Caco-2 (cell line): ENCODE measurements at regions not wholly inside any gene's neighbourhood (a gene's known extent, or its start where the extent isn't known, plus 50 kb on each side); places are given as distances from the start of the nearest gene placed in this dataset.

Source experiments
- BruUV-seq: library from RNA; stranded (reverse); fragments of 400-500 nt; replicated peaks from 2 replicates; lab custom pipeline; 2021; lab: Mats Ljungman, UMichigan
- CTCF ChIA-PET: fragments of 300-600 bp; sonication (Branson Sonifier 250); formaldehyde crosslinking; loops from one replicate; lab custom pipeline; 2022; ENCODE audit warnings: antibody characterized with exemption; lab: Charles Lee
- POLR2A ChIA-PET: fragments of 300-600 bp; sonication (Branson Sonifier 250); formaldehyde crosslinking; loops from one replicate; lab custom pipeline; 2022; ENCODE audit warnings: antibody characterized with exemption; lab: Charles Lee
- DNase-seq, 2 experiments: peaks; one replicate each; pipeline versions ENCODE4 v3.0.0 to v3.0.0-alpha.2; 2020 to 2022
- H3K27me3 ChIP-seq: replicated peaks from 2 replicates; pipeline ENCODE4 v1.6.0; 2011; ENCODE audit warnings: low read length; ENCODE audit not compliant: control insufficient read depth, insufficient read depth
- H3K36me3 ChIP-seq: 2 replicates; pipeline ENCODE4 v1.5.1; 2011; ENCODE audit warnings: low read length; ENCODE audit not compliant: control insufficient read depth, insufficient read depth
- H3K4me1 ChIP-seq: fragments of 250-450 bp; sonication (Bioruptor Pico); 2 replicates; pipeline ENCODE4 v1.5.1; 2020; ENCODE audit warnings: mild to moderate bottlenecking
- H3K4me3 ChIP-seq: 2 replicates; pipeline ENCODE4 v1.5.1; 2011; ENCODE audit warnings: low read depth, mild to moderate bottlenecking, control low read depth, low read length
- H3K9me3 ChIP-seq: fragments of 250-450 bp; sonication (Bioruptor Pico); 2 replicates; pipeline ENCODE4 v1.5.1; 2020; ENCODE audit warnings: mild to moderate bottlenecking, moderate library complexity
- H3K27ac Mint-ChIP-seq: one replicate; pipeline ENCODE4 v1.8.0; 2022; ENCODE audit warnings: mixed read lengths; ENCODE audit not compliant: unreplicated experiment
- H3K27me3 Mint-ChIP-seq: one replicate; pipeline ENCODE4 v1.8.0; 2022; ENCODE audit warnings: mixed read lengths; ENCODE audit not compliant: insufficient read depth, unreplicated experiment
- H3K36me3 Mint-ChIP-seq: one replicate; pipeline ENCODE4 v1.8.0; 2022; ENCODE audit warnings: mild to moderate bottlenecking, mixed read lengths; ENCODE audit not compliant: insufficient read depth, unreplicated experiment
- H3K4me1 Mint-ChIP-seq: one replicate; pipeline ENCODE4 v1.8.0; 2022; ENCODE audit warnings: low read depth, mixed read lengths; ENCODE audit not compliant: unreplicated experiment
- H3K4me3 Mint-ChIP-seq: one replicate; pipeline ENCODE4 v1.8.0; 2022; ENCODE audit warnings: mild to moderate bottlenecking, moderate library complexity, mixed read lengths; ENCODE audit not compliant: unreplicated experiment
- H3K9me3 Mint-ChIP-seq: one replicate; pipeline ENCODE4 v1.8.0; 2022; ENCODE audit warnings: mixed read lengths; ENCODE audit not compliant: unreplicated experiment
- CTCF ChIP-seq, 2 experiments: fragments of 200-600 bp in 1 of 2; IDR thresholded peaks; 1 replicate in 1 of 2; 2 replicates in 1 of 2; pipeline versions ENCODE4 v1.5.1 to v1.8.0; 2011 to 2022; ENCODE audit warnings: antibody characterized with exemption in 1 of 2, control low read depth in 1 of 2, inconsistent platforms in 1 of 2, low read depth in 1 of 2, low read length in 1 of 2, mild to moderate bottlenecking in 1 of 2, moderate library complexity in 1 of 2; ENCODE audit not compliant: insufficient read depth in 1 of 2, severe bottlenecking in 1 of 2, unreplicated experiment in 1 of 2
- intact Hi-C: fragments of 100-400 bp; cut with micrococcal nuclease; formaldehyde crosslinking; loops from one replicate; pipeline ENCODE4 v1.10.0; 2022; ENCODE audit not compliant: unreplicated experiment

- no peak for DNase-seq
- H3K27me3 ChIP-seq, result no peaks in the 10 kb centered on the region
- Mint-ChIP-seq H3K4me3 (no peak overlapping the region), H3K9me3 (no peaks in the 10 kb centered on the region), H3K27ac (no peak overlapping the region), H3K27me3 (no peaks in the 10 kb centered on the region), H3K4me1 (no peaks in the 10 kb centered on the region), H3K36me3 (peaks cover 6% of the 10 kb centered on the region)
- H3K4me1 ChIP-seq, result peaks cover 12% of the 10 kb centered on the region; the same call in 1 of the 2 replicates
- H3K9me3 ChIP-seq, result no peaks in the 10 kb centered on the region
- intact Hi-C loops, result no loop called here
- no TSS peak for BruUV-seq
- no peaks in the 10 kb centered on the region for H3K36me3 ChIP-seq
- CTCF ChIA-PET, result no interaction called here
- TF ChIP-seq CTCF (IDR thresholded peaks at IDR 0.05; ENCODE audit: insufficient read depth in 1 of 2, low read depth in 1 of 2, low read length in 1 of 2, severe bottlenecking in 1 of 2, unreplicated experiment in 1 of 2), result no peak
- POLR2A ChIA-PET, result no interaction called here
- H3K4me3 ChIP-seq, result no peak overlapping the region
Measured at GRCh38 chrX:14356401-14356800, 172.9 kb upstream of the GLRA2 start.

- no peak overlapping the region for H3K4me3 ChIP-seq
- Mint-ChIP-seq H3K4me3 (no peak overlapping the region), H3K9me3 (no peaks in the 10 kb centered on the region), H3K27ac (no peak overlapping the region), H3K36me3 (peaks cover 6% of the 10 kb centered on the region), H3K4me1 (no peaks in the 10 kb centered on the region), H3K27me3 (no peaks in the 10 kb centered on the region)
- ChIA-PET POLR2A (no interaction called here), CTCF (no interaction called here)
- BruUV-seq, result no TSS peak
- intact Hi-C loops, result no loop called here
- no peaks in the 10 kb centered on the region for H3K9me3 ChIP-seq
- no peak for DNase-seq
- peaks cover 12% of the 10 kb centered on the region; the same call in 1 of the 2 replicates for H3K4me1 ChIP-seq
- TF ChIP-seq CTCF (IDR thresholded peaks at IDR 0.05; ENCODE audit: insufficient read depth in 1 of 2, low read depth in 1 of 2, low read length in 1 of 2, severe bottlenecking in 1 of 2, unreplicated experiment in 1 of 2), result no peak
- no peaks in the 10 kb centered on the region for H3K27me3 ChIP-seq
- H3K36me3 ChIP-seq, result no peaks in the 10 kb centered on the region
Measured at GRCh38 chrX:14355556-14355955, 173.8 kb upstream of the GLRA2 start.

GRCh38 chrX:14354521-14354920, 174.8 kb upstream of the GLRA2 start:
- no peaks in the 10 kb centered on the region for H3K36me3 ChIP-seq
- Mint-ChIP-seq H3K27me3 (no peaks in the 10 kb centered on the region), H3K36me3 (peaks cover 6% of the 10 kb centered on the region), H3K27ac (no peak overlapping the region), H3K4me3 (no peak overlapping the region), H3K4me1 (no peaks in the 10 kb centered on the region), H3K9me3 (no peaks in the 10 kb centered on the region)
- POLR2A ChIA-PET, result no interaction called here
- H3K4me3 ChIP-seq, result no peak overlapping the region
- no TSS peak for BruUV-seq
- DNase-seq, result no peak
- no peak for TF ChIP-seq CTCF (IDR thresholded peaks at IDR 0.05; ENCODE audit: insufficient read depth in 1 of 2, low read depth in 1 of 2, low read length in 1 of 2, severe bottlenecking in 1 of 2, unreplicated experiment in 1 of 2)
- CTCF ChIA-PET, result no interaction called here
- H3K9me3 ChIP-seq, result no peaks in the 10 kb centered on the region
- peaks cover 7% of the 10 kb centered on the region; the same call in 1 of the 2 replicates for H3K4me1 ChIP-seq
- no peaks in the 10 kb centered on the region for H3K27me3 ChIP-seq
- intact Hi-C loops, result no loop called here
